ENCODE measurements at regions not wholly inside any gene's neighbourhood (a gene's known extent, or its start where the extent isn't known, plus 50 kb on each side); places are given as distances from the start of the nearest gene placed in this dataset.

GRCh38 chr12:76247992-76248391 lies 100.2 kb downstream of the BBS10 start:
- TF ChIP-seq CTCF (IDR thresholded peaks at IDR 0.05), result no peak
- TF ChIP-seq POLR2A (IDR thresholded peaks at IDR 0.05), result no peak

Measured in esophagus squamous epithelium (tissue), 4 donors.